Stomach (tissue), 4 donors: ENCODE measurements at regions not wholly inside any gene's neighbourhood (a gene's known extent, or its start where the extent isn't known, plus 50 kb on each side); places are given as distances from the start of the nearest gene placed in this dataset.
A peak's percentile ranks its signal among the peaks of the same experiment; 100 is the strongest.

ENCODE experiments used
- EP300 ChIP-seq: sonication (generic); formaldehyde crosslinking; IDR thresholded peaks from one replicate; pipeline ENCODE4 v1.6.1; 2017; ENCODE audit warnings: antibody characterized with exemption
- TF ChIP-seq, protein P1 (sequence below), 7 experiments: fragments of 450-650 bp in 4 of 7; fragments of 200-600 bp in 3 of 7; sonication (generic) in 3 of 7; IDR thresholded peaks; one replicate each; pipeline ENCODE4 v1.5.1; 2016 to 2019; ENCODE audit warnings: antibody characterized with exemption in 7 of 7, control low read depth in 2 of 7, mild to moderate bottlenecking in 1 of 7

DNA sequence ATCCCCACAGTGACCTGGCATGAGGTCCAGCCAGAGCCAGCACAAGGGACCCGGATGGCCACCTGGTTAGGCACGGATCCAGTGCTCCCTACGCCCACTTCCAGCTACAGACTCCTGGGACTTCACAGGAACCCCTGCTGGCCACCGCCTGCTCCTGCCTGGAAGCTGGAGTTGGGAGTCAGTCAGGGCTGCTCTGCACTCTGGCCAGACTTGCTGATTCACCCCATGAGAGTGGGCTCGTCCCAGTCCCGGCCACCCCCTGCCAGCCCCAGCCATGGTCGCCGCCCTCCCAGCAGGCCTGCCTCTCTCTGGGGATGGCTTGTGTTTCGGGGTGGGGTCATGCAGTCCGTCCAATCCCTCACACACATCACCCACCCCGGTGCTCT is 125.8 kb downstream of the DLL1 start:
- TF ChIP-seq, protein P1, sequence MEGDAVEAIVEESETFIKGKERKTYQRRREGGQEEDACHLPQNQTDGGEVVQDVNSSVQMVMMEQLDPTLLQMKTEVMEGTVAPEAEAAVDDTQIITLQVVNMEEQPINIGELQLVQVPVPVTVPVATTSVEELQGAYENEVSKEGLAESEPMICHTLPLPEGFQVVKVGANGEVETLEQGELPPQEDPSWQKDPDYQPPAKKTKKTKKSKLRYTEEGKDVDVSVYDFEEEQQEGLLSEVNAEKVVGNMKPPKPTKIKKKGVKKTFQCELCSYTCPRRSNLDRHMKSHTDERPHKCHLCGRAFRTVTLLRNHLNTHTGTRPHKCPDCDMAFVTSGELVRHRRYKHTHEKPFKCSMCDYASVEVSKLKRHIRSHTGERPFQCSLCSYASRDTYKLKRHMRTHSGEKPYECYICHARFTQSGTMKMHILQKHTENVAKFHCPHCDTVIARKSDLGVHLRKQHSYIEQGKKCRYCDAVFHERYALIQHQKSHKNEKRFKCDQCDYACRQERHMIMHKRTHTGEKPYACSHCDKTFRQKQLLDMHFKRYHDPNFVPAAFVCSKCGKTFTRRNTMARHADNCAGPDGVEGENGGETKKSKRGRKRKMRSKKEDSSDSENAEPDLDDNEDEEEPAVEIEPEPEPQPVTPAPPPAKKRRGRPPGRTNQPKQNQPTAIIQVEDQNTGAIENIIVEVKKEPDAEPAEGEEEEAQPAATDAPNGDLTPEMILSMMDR (IDR thresholded peaks at IDR 0.05): peak in 1 of 7 experiments; percentile 9
- TF ChIP-seq EP300: no peak
